ENCODE measurements at regions not wholly inside any gene's neighbourhood (a gene's known extent, or its start where the extent isn't known, plus 50 kb on each side); places are given as distances from the start of the nearest gene placed in this dataset.

DNA sequence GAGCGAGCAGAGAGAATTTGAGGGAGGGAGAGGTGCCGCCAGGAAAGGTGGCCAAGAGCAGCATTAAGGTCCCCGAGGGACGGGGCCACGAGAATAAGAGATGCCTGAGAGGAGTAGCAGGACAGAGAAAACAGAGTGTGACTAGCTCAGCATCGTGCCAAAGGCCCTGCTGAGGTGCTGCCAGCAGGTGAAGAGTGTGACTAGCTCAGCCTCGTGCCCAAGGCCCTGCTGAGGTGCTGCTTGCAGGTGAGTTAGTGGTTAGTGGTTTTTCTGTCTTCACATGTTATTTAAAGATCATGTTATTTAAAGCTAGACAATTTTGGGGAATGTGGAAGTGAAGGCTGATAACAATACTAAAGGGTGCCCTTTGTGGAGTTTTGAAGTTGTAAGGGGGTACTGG lies 464.5 kb upstream of the FAT1 start:
- no peak for DNase-seq

DNA sequence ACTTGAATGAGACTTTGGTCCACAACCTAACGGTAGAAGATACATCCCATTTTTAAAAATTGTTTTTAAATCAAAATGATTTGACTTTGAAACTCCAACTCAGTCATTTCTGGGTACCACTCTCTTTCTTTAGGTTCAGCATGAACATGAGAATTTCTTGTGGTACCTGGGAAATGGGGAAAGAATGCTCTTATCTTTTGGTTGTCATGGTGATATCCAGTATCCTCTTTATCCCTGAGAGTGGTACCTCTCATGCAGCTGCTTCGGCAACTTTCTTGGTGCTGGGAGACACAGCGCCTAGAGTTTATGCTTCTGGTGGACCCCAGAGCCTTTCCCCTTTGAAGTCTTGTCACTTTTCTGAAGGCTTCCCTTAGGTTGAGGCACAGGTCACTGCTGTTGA lies 465.1 kb upstream of the FAT1 start:
- no peak for DNase-seq

GRCh38 chr4:187190390-187190789 lies 466.7 kb upstream of the FAT1 start:
- peak; percentile 25 for DNase-seq

- no peak for DNase-seq
These were observed 468.0 kb upstream of the FAT1 start for GRCh38 chr4:187191676-187192075.

GRCh38 chr4:187192266-187192665 lies 468.6 kb upstream of the FAT1 start:
- DNase-seq, result no peak

DNA sequence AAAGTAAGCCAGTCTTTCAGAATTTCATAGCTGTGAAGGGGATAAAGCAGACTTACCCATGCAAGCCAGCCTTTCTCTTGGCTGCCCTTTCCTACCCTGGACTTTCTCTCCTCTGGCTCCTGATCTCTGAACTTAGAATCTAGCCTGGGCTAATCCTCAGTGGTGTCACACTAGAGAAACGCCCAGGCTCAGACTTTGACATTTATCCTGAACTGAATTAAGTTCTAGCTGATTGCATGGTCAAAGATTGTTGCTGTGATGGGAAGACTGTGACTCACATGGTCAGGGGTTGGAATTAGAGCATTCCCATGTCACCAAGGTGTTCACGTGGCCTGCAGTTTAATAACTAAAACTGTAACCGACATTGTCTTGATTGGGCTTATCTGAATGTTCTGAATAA lies 469.5 kb upstream of the FAT1 start:
- no peak for DNase-seq

GRCh38 chr4:187204389-187204918 lies 480.8 kb upstream of the FAT1 start:
- no peak for DNase-seq

DNA sequence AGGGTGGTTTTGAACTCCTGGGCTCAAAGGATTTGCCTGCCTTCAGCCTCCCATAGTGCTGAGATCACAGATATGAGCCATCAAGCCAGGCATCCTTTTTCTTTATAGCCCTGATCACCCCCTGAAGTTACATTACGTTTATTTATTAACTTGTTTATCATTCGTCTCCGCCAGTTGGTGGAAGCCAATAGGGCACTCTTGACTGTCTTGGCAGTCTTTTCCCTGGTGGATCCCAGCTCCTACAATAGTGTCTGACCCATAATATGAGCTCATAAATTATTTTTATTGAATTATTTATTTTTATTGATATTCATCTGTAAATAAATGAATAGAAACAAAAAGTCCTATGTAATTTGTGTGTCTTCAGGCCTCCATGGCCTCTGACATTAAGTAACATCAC lies 484.3 kb upstream of the FAT1 start:
- no peak for DNase-seq

- no peak for DNase-seq
These were observed 485.0 kb upstream of the FAT1 start for GRCh38 chr4:187208651-187209050.

- no peak for DNase-seq
These were observed 486.4 kb upstream of the FAT1 start for GRCh38 chr4:187209921-187210613.

DNA sequence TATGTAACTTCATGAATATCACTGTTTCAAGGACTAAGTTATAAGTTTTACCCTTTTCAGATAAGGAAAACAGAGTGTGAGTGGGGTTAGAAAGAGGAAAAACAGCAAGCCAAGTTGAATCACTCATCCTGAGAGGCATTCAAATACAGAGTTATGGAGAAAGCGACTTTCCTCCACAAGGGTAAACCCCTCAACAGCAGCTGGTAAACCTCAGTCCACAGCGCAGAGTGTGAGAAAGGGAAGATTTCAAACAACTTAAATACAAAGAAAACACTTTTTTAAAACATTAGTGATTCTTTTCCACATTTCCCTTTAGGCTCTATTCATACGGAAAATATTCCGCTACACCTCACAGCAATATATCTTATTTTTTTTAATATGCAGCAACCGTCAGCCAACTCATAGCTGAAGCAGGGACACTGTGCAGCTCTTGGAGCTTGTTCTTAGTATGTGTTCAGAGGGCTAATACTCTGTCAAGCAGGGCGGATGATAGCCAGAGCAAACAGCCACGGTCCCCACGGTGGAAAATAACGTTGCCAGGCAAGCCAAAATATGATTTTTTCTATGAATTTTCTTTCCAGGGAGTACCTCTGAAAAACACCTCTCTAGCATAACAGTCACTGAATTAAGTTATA lies 488.9 kb upstream of the FAT1 start:
- peak; percentile 37 for DNase-seq

DNA sequence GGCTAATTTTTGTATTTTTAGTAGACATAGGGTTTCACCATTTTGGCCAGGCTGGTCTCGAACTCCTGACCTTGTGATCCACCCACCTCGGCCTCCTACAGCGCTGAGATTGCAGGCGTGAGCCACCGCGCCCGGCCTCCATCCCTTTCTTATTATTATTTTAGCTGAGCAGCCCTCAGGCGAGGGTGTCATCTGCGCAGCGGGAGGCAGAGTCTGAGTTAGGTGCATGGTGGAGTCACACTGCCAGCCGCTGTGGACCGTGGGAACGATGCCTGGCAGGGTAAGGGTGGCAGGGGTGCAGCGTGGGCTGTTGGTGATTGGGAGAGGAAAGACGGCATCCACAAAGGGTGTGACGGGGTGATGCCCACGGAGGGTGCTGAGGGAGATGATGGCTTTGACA lies 491.8 kb upstream of the FAT1 start:
- no peak for DNase-seq

DNA sequence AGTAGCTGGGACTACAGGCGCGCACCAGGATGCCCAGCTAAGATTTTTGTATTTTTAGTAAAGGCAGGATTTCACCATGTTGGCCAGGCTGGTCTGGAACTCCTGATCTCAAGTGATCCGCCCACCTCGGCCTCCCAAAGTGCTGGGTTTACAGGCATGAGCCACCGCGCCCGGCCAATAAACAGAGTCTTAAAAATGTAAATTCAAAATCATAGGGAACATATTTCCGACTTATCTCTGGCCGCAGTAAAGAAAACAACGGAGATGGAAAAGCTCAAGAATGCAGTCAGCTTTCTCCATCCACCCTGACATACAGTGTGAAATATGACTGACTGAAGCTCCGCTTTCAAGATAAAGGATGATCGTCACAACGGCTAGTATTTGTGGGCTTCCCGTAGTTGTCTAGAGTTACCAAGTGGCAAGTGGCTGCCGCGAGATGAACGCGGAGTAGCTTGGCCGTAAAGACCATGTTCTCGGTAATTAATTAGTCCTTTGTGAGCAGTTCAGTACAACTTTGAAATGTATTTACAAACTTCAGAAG lies 495.1 kb upstream of the FAT1 start:
- no peak for DNase-seq

DNA sequence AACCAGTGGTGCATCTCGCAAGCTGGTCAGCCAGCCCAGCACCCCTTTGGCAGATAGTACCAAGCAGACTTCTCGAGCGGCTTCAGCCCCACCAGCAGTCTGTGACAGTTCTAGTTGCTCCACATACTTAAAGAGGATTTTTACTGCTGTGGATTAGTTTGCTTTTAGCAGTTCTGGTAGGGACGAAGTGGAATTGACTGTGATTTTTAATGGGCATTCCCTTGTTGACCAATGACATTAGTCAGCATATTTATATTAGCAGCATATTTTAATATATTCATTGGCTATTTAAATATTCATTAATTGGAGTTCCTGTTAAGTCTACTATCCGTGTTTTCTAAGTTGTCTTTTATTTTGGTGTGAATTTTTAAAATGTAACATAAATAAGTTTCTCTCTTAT lies 500.9 kb upstream of the FAT1 start:
- DNase-seq, result no peak

GRCh38 chr4:187227907-187228704 lies 504.4 kb upstream of the FAT1 start:
- peak; percentile 31 for DNase-seq

DNA sequence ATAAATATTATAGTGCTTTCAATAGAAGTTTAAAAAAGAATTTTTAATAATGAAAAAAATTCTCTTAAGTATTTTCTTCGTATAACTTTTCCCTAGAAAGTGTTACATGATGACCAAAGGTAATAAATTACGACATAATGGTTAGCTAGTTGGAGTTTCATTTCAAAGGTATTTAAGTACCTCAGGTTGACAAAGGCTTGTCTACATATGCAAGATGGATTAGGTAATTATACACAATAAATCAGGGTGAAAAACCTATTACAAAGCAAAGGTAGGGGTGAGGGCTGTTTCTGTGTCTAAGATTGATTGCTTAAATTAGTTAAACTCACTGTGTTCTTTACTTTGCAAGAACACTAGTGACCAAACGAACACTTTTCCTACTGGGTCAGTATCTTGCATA lies 508.5 kb upstream of the FAT1 start:
- DNase-seq, result no peak

DNA sequence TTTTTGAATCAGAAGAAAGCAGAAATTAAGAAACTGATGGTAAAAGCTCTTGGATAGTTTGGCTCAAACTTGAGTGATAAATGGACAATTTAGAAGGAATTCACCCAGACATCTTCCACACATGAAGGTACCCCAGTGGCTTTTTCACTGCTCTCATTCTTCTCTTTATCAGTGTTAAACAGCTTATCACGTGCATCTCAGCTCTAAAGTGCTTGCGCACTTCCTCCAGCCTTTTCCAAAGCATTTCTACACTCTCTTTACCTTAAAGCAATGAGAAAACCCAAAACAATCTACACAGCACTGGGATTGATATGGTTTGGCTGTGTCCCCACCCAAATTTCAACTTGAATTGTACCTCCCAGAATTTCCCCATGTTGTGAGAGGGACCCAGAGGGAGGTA lies 509.1 kb upstream of the FAT1 start:
- DNase-seq, result no peak

- peak; percentile 8 for DNase-seq
These were observed 512.0 kb upstream of the FAT1 start for GRCh38 chr4:187235456-187236170.

DNA sequence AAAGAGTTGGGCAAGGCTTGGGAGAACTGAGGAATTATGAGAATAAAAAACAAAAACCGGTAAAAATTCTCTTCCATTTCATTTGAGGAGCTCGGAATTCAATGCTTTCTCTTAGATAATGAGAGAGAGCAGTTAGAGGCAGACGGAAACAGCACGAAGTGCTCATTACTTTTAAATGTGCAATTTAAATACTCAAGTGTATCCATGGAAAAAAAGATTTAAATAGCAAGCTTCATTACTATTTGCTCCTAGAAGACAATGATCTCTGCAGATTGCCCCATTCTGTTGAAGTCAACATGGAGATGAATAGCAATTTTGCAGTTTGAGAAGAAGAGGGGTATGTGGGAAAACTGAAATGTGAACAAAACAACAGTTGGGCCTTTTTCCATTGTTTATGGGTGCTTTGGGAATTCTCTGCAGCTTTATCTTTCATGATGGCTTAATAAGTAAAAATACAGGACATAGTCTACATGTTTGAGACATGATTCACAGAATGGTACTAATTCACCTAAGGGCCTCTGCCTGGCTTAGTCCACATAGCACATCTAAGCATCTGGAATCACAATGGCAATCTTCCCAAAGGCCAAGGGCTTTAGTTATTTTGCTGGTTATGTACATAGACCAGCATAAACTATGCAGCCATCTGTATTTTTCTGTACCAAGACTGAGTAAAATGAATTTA lies 512.7 kb upstream of the FAT1 start:
- no peak for DNase-seq

- DNase-seq, result no peak
These were observed 515.0 kb upstream of the FAT1 start for GRCh38 chr4:187238646-187239045.

- no peak for DNase-seq
These were observed 528.2 kb upstream of the FAT1 start for GRCh38 chr4:187251896-187252295.

DNA sequence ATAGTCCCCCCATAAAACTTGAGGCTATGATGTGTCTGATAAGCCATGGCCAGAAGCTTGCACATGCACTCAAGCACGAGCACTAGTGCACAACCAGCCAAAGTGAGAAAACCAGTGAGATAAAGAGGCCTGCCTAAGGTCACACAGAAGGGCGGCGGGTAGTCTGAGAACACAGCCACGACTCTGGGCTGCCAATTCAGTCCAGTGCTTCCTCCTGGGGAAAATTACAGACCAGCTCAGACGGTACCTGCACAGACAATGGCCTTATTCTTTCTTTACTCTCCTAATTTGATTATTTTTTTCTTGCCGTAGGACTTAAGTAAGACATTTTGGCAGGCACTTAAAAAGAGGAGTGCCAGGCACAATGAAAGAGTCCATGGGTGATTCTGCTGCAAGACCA lies 533.2 kb upstream of the FAT1 start:
- no peak for DNase-seq
